ENCODE measurements at regions not wholly inside any gene's neighbourhood (a gene's known extent, or its start where the extent isn't known, plus 50 kb on each side); places are given as distances from the start of the nearest gene placed in this dataset.

DNA sequence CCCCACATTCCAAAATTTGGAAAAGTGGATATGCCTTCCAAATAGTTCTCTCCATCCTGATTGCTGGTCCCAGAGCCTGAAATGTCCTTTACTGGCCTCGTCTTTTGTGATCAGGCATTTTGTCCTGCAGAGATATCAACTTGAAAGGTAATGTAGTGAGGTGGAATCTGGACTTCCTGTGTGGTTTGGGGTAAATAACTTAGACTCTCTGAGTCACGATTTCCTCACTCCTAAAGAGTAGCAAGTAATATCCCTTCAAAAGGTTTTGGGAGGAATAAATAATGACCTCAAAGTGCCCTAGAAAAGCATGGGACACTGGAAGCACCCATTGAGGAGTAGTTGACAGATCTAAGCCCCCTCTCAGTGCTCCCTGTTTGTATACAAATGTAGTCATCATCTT, 426.6 kb downstream of the OMA1 start:
- no peak for DNase-seq

DNA sequence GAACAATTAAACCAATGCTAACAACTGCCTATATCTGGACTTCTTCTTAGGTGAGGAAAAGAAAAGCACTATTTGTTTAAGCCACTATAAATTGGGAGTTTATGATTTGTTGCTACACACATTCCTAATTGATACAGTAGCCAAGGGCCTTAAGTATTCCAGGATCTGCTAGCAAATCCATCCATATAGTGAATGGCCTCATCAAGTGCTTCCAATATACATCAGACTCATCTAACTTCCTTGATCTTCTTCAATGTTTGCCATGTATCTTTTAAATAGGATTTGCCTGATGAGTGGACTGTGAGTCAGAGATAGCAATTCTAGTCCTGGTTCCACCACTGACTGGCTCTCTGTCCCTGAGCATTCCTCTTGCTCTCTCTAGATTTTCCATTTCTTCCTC, 430.2 kb downstream of the OMA1 start:
- DNase-seq = no peak

DNA sequence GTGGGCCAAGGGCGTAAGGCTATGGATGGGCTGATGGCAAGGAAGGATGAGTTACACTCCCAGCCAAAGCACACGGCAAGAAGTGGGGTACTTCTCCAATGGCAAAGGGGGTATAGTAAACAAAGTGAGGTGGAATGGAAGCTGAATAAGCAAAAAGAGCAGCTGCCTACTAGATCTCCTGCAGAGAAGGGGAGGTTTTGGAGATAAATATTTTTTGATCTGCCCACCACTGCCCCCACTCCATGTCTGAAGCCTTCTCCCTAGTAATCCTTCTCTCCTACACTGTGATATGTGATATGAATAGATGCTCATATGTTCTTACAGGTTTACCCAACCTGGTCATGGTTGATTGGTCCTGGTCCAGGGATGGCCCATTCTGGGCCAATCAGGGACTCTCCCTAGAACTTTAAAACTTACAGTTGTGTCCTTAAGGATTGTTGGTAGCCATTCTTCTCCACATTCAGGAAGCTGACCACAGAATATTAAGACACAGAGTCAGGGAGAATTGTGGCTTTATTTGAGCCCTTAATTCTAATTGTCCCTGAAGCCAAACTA, 436.8 kb downstream of the OMA1 start:
- DNase-seq = no peak

DNA sequence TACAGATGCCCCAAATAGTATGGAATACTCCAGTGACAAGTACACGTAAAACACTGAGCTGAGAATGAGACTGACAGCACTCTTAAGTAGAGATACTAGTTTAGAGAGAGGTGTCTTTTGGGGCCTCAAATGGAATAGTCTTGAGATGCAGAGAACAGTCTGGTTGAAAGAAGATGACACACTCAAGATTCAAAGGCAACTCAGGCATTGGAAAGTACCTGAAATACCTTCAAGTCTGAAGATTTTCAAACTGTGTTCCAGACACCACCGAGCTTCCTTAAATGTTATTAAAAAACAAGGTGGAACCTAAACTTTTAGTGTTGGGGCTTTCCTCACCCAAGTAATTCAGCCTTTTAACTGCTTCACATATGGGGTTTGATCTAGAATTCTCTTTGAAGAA, 437.7 kb downstream of the OMA1 start:
- DNase-seq = no peak

DNA sequence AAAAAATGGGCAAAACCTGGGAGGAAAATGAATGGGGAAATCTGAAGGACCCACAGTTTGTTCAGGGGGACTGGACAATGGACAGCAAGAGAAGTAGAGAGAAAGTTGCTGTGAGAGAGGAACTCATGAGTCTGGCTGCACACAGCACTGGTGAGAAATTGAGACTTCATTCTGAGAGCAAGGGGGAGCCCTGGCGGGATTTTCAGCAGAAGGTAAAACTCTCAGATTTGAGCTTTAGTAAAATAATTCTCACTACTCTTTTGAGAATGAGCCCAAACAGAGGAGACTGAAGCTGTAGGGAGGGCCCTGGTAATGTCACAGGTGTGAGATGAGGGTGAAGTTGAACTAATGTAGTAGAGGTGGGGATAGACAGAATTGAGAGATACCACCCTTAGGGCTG, 438.6 kb downstream of the OMA1 start:
- no peak for DNase-seq

DNA sequence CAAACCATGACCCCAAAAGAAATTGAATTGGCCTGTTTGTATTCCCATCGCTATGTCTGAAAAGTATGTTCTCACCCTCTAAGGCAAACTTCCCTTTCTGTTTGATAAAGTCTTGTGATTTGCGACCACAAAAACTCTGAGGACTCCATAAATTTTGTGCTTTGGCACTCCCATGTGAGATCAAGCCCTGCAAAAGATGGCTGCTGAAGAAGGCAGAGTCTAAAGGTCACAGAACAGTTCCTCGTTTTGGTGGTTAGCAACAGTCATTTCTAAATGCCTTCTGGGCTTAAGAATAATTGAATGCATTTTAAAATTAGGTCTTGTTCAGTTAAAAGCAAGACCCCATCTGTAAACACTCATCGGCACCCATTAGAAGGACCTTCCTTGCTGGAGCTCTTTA, 441.6 kb downstream of the OMA1 start:
- DNase-seq = no peak

DNA sequence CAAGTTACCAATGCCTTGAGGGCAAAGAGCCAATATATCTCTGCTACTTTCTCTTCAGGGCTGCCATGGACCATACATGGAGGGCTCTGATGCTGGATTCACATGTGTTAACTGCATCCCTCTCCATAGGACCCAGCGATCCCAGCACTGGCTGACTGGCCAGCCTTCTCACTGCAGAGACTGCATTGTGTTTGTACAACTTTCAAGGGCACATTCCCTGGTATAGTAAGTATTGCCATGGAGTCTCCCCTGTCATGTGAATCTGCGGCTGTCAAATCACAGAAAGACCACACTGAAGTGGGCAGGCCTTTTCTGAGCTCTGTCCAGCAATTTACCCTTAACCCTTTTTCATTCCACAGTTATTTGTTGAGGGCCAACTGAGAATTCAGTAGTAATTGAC, 449.8 kb downstream of the OMA1 start:
- no peak for DNase-seq

DNA sequence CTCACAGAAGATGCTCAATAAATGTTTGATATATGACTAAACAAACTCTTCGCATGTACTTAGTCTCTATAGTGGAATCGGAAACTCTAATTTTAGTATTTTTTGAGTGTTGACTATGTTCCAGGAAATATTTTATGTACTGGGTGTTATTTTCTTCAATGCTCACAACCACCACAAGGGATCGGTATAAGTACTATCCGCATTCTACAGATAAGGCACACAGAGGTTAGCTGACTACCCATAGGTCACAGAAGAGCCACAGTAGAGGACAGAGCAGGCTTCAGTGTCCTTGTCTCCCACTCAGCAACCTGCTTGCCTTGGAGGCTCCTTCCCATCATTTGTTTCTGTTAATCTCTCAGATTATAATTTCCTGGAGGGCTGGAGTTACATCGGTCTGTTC, 451.3 kb downstream of the OMA1 start:
- no peak for DNase-seq

DNA sequence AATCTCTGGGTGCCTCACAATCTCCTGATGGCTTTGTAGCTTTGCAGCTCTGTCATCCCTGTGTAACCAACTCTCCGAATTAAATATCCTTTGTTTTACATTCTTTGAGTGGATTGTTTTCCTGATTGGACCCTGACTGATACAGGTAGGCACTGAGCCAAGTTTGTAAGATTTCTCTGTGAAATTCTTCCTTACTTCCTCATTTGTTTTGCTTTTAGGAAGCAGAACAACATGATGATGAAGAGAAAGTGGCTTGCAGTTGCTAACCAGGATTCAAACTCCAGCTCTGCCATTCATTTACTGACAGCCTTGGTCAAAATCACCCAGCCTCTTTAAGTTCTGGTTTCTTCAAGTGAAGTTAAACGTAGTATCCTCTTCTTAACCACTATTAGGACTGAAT, 452.3 kb downstream of the OMA1 start:
- DNase-seq = no peak

DNA sequence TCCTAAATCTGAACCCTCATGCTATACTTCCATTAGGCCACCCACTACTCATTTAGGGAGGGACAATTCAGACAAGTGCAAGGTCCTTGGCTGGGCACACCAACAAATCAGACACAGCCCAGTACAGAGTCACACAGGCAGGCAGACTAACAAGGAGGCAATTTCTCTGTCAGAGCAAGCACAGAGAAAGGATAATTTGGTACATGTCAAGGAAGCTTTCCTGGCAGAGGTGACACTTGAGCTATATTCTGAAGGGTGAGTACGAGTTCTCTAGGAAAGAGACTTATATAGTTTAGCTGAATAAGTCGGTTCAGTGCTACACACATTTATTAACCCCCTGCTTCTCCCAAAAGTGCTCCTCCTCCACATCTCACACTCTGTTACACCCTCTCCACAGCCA, 455.9 kb downstream of the OMA1 start:
- no peak for DNase-seq

DNA sequence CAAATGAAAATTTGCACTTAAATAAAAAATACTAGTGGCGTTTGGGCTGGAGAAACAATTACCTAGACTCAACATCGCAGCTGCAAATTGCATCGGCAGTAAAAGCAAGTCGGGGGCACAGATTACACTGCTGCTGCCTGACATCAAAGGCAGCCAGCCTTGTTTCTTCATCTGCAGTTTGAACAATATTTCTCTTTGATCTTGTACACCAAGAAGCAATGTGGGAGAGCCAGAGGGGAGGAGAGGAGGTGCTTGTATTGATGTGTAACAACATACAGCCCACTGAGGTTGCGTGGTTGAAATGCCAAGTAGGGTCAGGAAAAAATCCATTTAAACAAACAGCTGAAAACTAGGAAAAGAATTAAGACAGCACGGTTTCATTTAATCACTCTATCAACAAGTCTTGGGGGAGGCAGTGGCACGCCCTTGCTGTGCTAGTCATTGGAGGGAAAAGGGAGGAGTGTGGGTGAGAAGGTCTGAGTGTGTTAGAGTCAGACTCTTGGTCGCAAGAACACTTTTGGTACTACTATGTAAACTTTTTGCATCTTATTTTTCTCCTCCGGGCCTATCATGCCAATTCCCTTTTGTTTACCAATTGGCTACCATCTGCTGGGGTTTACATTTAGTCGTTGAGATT, 456.5 kb downstream of the OMA1 start:
- no peak for DNase-seq

DNA sequence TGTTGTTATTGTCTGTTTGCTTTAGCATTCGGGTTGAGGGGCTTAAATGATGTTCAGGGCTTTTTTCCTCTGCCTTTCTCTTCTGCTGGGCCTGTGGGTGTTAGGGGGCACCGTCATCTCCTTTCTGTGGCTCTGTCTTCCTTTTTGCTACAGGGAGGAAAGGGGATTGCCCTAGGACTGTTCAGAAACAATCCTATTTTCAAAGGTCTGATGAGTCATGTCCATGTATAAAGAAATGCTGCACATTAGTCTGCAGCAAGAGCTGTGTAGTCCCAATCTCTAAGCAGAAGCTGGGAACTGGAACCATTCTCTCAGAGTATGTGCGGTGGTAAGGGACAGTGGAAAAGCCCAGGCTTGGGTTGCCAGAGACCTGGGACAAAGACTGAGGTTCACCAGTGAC, 462.3 kb downstream of the OMA1 start:
- no peak for DNase-seq

DNA sequence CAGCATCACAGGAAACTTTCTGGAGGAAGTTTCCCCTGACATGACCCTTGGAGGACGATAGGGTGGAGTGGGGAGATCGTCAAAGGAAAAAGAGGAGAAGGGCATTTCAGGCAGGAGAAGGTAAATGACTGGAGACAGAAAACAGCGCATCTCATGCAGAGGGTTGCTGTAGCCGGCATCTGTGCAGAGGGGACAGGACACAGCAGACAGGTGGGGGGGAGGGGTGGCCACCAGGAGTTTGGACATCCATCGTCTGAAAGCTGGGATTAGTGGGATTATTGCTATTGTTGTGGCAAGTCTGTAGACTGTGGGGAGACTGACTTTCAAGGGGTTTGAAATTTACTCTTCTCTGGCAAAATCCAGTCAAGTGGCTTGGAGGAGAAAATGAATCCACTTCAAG, 463.9 kb downstream of the OMA1 start:
- DNase-seq = no peak

DNA sequence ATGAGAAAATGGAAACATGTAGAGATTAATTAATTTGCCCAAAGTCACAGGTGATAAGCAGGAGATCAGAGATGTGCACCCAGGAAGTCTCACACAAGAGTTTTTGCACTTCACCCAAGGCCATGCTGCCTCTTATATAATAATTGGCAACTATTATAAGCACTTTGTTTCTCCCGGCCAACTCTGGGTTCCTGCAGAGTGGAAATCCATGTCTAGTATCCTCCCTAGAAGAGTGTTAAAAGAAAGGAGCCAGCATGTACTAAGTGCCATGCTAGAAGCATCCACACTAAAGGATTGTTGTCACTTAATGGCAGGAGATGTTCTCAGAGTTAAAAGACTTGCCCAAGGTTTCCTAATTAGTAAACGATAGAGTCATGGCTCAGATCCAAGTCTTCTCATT, 470.3 kb downstream of the OMA1 start:
- DNase-seq = no peak

DNA sequence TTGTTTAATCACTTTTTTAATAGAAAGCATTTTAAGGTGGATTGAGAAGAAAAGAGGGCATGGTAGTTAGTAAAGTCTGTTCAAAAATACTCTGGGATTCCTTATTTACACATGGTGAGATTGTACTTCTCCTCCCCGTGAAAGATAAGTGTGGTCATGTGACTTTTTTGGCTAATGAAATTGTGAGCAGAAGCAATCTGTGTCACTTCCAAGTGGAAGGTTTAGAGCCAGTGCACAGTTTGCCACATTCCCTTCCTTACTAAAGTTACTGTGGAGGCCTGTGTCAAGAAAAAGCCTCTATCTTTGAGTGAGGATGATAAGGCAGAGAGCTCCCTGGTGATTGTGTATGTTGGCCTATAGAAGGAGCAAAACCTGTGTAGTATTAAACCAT, 471.3 kb downstream of the OMA1 start:
- DNase-seq = no peak

DNA sequence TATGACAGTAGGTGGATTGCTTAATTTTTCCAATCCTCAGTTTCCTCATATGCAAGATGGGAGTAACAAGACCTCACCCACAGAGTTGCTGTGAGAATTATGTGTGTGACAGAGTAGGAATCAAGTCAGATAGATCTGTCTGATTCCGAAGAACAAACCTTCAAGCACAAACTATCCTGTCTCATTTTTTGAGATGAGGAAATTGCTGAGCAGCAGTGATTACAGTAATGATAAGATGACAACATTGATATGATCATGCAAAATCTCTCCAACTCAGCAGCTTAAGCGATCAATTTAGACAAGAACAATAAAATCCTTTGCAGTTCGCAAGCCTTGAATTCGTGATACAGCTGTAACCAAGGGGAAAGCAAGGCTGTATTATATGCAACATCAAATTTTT, 474.1 kb downstream of the OMA1 start:
- no peak for DNase-seq

DNA sequence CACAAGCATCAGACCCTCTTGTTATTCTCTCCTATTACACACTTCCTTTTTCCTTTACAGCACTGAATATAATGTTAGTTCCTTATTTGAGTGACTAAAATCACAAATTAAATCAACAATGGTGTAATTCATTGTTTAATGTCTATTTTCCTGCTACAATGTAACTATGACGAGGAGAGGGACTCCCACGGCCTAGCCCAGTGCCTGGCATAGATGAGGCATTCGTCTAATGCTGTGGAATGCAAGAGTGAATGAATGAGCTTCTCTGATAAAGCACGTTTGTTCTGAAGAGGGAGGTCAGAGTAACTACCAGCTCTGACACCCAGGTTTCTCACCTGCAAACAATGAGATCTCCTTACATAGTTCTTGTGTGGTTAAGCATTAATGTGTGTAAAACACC, 479.4 kb downstream of the OMA1 start:
- no peak for DNase-seq

DNA sequence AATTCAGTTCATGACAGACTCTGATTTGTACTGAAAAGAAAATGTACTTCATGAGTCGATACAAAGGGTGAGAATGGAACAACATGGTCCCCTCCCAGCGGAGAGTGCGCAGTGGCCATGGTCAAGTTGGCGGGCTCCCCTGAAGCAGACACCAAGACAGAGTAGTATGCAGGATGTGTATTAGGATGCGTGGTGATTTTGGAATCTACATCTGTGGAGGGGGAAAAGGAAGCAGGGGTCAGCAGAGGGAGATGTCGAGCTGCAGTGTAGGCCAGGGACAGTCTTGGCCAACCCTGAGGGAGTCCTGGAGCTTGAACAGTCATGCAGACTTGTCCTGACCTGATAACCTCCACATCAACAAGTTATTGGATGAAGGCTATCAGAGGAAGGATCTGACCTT, 481.0 kb downstream of the OMA1 start:
- DNase-seq = no peak

DNA sequence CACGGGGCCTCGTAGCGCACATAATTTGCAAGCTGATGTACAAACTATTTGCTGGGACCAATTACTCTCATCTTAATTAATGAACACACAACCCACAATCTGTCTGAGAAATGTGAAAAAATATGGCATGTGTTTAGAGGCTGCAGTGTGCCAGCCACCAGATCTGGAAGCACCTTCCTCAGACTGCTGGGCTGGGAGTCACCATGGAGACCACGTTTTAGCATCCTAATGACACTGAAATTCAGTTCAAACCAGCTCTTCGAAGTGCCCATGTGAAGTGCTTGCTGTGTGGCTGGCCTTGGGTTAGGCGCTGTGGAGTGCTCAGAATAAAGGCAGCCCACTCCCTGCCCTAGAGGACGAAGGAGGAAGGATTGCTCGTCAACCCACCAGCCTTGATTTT, 482.4 kb downstream of the OMA1 start:
- no peak for DNase-seq

DNA sequence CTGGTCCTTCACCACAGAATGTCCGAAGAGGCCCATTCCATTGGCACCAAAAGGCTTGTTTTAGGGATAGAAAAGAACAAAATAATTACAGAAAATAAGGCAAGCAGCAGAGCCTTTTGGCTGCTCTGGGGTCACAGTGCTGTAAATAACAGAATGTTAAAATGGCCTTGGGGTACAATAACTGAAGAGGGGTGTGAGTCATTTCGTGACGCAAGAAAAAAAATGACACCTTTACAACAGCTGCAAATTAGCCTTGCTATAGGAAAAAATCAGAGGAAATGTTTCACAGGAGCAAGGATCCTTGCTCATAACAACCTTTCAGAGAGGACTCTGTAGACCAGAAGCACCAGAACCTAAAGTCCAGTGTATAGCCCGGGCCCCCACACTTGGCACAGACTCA, 483.4 kb downstream of the OMA1 start:
- no peak for DNase-seq

DNA sequence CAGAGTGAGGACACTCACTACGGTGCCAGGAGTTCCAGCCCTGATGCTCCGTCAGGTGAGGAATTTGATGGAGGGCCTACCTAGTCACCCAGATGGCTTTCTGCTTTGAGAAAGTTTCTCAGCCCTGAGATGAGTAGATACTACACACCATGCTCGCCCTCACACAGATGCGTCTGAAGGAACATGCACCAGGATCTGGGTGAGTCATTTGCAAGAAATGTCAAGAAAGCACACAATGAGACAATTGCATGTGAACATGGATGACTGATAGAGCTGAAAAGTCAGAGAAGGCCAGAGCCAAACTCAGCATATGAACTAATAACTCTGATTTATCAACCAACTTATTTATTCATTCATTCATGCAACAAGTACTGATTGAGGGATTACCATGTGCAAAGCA, 483.9 kb downstream of the OMA1 start:
- DNase-seq = no peak

DNA sequence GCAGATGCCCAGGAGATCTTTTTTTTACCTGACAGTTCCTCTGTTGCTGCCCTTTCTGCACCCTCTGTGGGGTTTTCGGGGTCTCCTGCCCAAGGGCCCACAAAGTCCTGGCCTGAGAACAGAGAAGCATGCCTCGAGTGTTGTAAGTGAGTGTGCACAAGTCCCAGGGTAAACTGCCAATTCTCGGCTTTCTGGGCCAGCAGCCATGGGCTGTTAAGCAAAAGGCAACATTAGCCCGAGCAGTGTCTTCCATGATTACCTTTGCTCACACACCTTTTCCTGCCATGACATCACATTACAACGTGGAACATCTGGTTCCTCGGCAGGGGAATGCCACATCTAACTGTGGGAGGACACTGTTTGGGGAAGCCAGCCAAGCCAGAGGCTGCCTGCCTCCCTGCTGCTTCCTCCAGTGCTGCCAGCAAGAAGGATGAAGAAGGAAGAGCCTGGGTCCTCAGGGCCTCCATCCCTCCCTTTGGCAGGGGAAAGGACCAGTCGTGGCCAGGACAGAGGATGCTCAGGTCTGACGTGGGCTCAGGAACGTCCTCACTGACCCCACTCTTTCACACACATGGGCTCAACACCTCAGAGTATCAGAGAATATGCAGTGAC, 485.9 kb downstream of the OMA1 start:
- no peak for DNase-seq

DNA sequence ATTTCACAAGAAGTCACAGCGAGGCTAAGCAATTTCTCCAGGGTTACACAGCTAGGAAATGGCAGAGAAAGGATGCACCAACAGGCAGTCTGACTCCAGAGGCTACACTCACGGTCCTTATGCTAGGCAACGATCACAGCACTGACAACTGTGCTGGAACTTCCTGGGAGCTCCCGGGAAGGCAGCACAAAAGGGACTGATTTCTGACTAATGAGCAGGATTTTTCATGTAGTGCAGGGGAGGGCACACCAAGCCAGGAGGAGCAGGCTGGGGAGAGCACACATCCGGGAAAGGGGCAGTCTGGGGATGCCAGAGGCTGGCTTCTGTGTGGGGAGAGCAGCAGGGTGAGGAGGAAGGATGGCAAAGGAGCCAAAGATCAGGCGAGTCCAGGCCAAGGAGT, 486.7 kb downstream of the OMA1 start:
- no peak for DNase-seq

DNA sequence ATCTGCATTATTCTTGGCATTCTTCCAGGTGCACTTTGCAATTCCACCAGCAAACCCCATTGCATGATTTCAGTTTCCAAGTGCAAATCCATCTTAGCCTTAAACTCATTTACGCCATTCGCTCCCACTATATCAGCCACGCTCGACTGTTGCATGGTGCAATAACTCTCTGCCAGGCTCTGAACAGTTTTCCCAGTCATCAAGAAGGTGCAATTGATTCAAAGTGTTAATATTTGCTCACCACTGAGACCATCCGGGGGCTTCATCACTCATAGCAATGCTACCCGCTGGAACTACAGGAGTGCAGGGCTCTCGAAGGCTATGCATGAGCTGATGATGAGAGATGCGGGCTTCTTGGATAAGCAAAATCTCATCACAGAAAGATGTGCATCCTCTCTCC, 488.2 kb downstream of the OMA1 start:
- DNase-seq = no peak

DNA sequence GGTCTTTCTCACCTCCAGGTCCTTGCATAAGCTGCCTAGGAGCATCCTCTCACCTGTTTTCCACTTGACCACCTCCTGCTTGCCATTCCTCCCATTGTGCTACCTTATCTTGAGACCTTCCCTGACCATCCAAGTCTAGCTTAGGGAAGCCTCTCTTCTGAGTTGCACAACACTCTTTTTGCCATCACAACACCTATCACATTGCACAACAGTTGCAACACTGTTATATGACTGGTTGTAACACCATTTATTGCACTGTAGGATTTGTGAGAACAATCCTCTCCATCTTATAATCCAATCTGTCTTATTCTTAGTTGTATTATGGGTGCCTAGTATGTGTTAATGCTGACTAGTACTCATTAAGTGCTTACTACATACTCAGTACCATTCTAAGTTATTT, 488.7 kb downstream of the OMA1 start:
- no peak for DNase-seq
